GM12878 (cell line): ENCODE measurements at regions not wholly inside any gene's neighbourhood (a gene's known extent, or its start where the extent isn't known, plus 50 kb on each side); places are given as distances from the start of the nearest gene placed in this dataset.

Experiments used
- ATAC-seq: fragments of 200-7000 bp; cut with Tn5 transposase; 3 replicates; pipeline ENCODE4 v1.9.1; 2020; ENCODE audit warnings: mild to moderate bottlenecking, moderate library complexity
- BruUV-seq: library from RNA; stranded (reverse); fragments of 400-500 nt; replicated peaks from 2 replicates; lab custom pipeline; 2021; lab: Mats Ljungman, UMichigan
- CTCF ChIA-PET: fragments of 300-600 bp; sonication (Branson Sonifier 250); formaldehyde crosslinking; extraction: SDS; loops from one replicate; lab custom pipeline; 2021; ENCODE audit warnings: inconsistent platforms; lab: Yijun Ruan, JAX
- POLR2A ChIA-PET: fragments of 350-600 bp; formaldehyde crosslinking; extraction: SDS; loops from one replicate; lab custom pipeline; 2021; ENCODE audit warnings: inconsistent platforms; lab: Charles Lee
- RAD21 ChIA-PET: fragments of 300-600 bp; sonication (Branson Sonifier 250); formaldehyde crosslinking; loops from one replicate; lab custom pipeline; 2023; ENCODE audit warnings: antibody characterized with exemption; ENCODE audit not compliant: unreplicated experiment; lab: Charles Lee
- SMC1A ChIA-PET: fragments of 300-600 bp; sonication (Branson Sonifier 250); formaldehyde crosslinking; loops from one replicate; lab custom pipeline; 2023; ENCODE audit not compliant: unreplicated experiment, uncharacterized antibody; lab: Charles Lee
- DNase-seq: peaks from one replicate; pipeline ENCODE4 v3.0.0-alpha.2; 2011; ENCODE audit warnings: low read depth, low spot score
- FAIRE-seq: peaks from 3 replicates; lab custom pipeline; 2011; peaks lifted over from hg19 to GRCh38; lab: Jason Lieb, UNC
- H2AFZ ChIP-seq: 2 replicates; pipeline ENCODE4 v1.6.0; 2011; ENCODE audit warnings: low read depth, low read length, control low read depth; ENCODE audit not compliant: control insufficient read depth
- H3K27ac ChIP-seq: 2 replicates; pipeline ENCODE4 v1.5.1; 2011; ENCODE audit warnings: control low read depth; ENCODE audit not compliant: control insufficient read depth, insufficient read depth
- H3K27me3 ChIP-seq, 2 experiments: replicated peaks in 1 of 2; 2 replicates each; pipeline versions ENCODE4 v1.6.0 to v1.6.1; 2011; ENCODE audit warnings: low read length in 1 of 2; ENCODE audit not compliant: control insufficient read depth in 2 of 2, insufficient read depth in 2 of 2
- H3K36me3 ChIP-seq, 2 experiments: 2 replicates each; pipeline ENCODE4 v1.5.1; 2011; ENCODE audit warnings: low read length in 1 of 2; ENCODE audit not compliant: control insufficient read depth in 2 of 2, insufficient read depth in 2 of 2
- H3K4me1 ChIP-seq: 2 replicates; pipeline ENCODE4 v1.6.1; 2011; ENCODE audit warnings: mild to moderate bottlenecking, low read length, moderate library complexity, mixed read lengths; ENCODE audit not compliant: control insufficient read depth, insufficient read depth
- H3K4me2 ChIP-seq: 2 replicates; pipeline ENCODE4 v1.6.0; 2011; ENCODE audit warnings: control low read depth; ENCODE audit not compliant: control insufficient read depth, insufficient read depth
- H3K4me3 ChIP-seq: fragments of 200-600 bp; sonication (generic); 2 replicates; pipeline ENCODE4 v1.5.1; 2016
- H3K79me2 ChIP-seq: 2 replicates; pipeline ENCODE4 v1.6.0; 2011; ENCODE audit warnings: low read length; ENCODE audit not compliant: control insufficient read depth, insufficient read depth
- H3K9ac ChIP-seq: 2 replicates; pipeline ENCODE4 v1.8.0; 2011; ENCODE audit warnings: low read length, control low read depth, mixed read lengths; ENCODE audit not compliant: control insufficient read depth, insufficient read depth
- H3K9me3 ChIP-seq: replicated peaks from 3 replicates; pipeline ENCODE4 v1.5.1; 2011; ENCODE audit warnings: mild to moderate bottlenecking, low read length; ENCODE audit not compliant: control insufficient read depth, insufficient read depth
- H4K20me1 ChIP-seq: 2 replicates; pipeline ENCODE4 v1.6.0; 2011; ENCODE audit not compliant: control insufficient read depth, insufficient read depth
- ATF7 ChIP-seq: fragments of 450-650 bp; IDR thresholded peaks from 2 replicates; pipeline ENCODE4 v1.6.1; 2016; ENCODE audit warnings: low read depth, mild to moderate bottlenecking
- CBFB ChIP-seq: IDR thresholded peaks from 2 replicates; pipeline ENCODE4 v1.6.1; 2016; ENCODE audit warnings: antibody characterized with exemption, low read depth
- CEBPB ChIP-seq, 2 experiments: fragments of 150-350 bp in 1 of 2; IDR thresholded peaks; 2 replicates each; pipeline ENCODE4 v1.6.1; 2012 to 2014; ENCODE audit warnings: low read depth in 2 of 2, low read length in 2 of 2, borderline replicate concordance in 1 of 2, inconsistent platforms in 1 of 2
- CREM ChIP-seq: IDR thresholded peaks from 2 replicates; pipeline ENCODE4 v1.6.1; 2014; ENCODE audit warnings: antibody characterized with exemption, low read depth
- EED ChIP-seq: sonication (generic); IDR thresholded peaks from 2 replicates; pipeline ENCODE4 v1.6.1; 2016; ENCODE audit warnings: antibody characterized with exemption, low read depth
- GABPA ChIP-seq: IDR thresholded peaks from 2 replicates; pipeline ENCODE4 v1.6.1; 2014; ENCODE audit warnings: antibody characterized with exemption, low read depth, mild to moderate bottlenecking, inconsistent platforms
- KAT2A ChIP-seq: conservative IDR thresholded peaks from 2 replicates; pipeline ENCODE4 v1.6.1; 2011; ENCODE audit warnings: low read depth, low read length; ENCODE audit not compliant: control insufficient read depth
- KLF5 ChIP-seq: fragments of 450-650 bp; IDR thresholded peaks from 2 replicates; pipeline ENCODE4 v1.6.1; 2014; ENCODE audit warnings: mild to moderate bottlenecking; ENCODE audit not compliant: partially characterized antibody
- MEF2B ChIP-seq: fragments of 450-650 bp; IDR thresholded peaks from 2 replicates; pipeline ENCODE4 v1.6.1; 2018; ENCODE audit warnings: mild to moderate bottlenecking, moderate library complexity; ENCODE audit not compliant: partially characterized antibody, poor library complexity, severe bottlenecking
- MYB ChIP-seq: fragments of 150-350 bp; IDR thresholded peaks from 2 replicates; pipeline ENCODE4 v1.6.1; 2014; ENCODE audit warnings: mild to moderate bottlenecking, low read depth, low read length, borderline replicate concordance
- NFYB ChIP-seq: IDR thresholded peaks from 2 replicates; pipeline ENCODE4 v1.6.1; 2011; ENCODE audit warnings: low read depth, mild to moderate bottlenecking, low read length, improper control_type of control experiment, moderate library complexity; ENCODE audit not compliant: insufficient read depth
- NR2C1 ChIP-seq: fragments of 450-650 bp; IDR thresholded peaks from 2 replicates; pipeline ENCODE4 v1.6.1; 2017; ENCODE audit warnings: antibody characterized with exemption, mild to moderate bottlenecking, moderate library complexity
- POLR2A ChIP-seq: IDR thresholded peaks from 2 replicates; pipeline ENCODE4 v1.6.1; 2011; ENCODE audit warnings: low read depth, mild to moderate bottlenecking, low read length
- RELA ChIP-seq: fragments of 450-650 bp; IDR thresholded peaks from 2 replicates; pipeline ENCODE4 v1.8.0; 2014; ENCODE audit warnings: borderline replicate concordance; ENCODE audit not compliant: partially characterized antibody
- RUNX3 ChIP-seq: IDR thresholded peaks from 2 replicates; pipeline ENCODE4 v1.6.1; 2012; ENCODE audit warnings: low read length, inconsistent platforms
- SREBF1 ChIP-seq: IDR thresholded peaks from 2 replicates; pipeline ENCODE4 v1.6.1; 2012; ENCODE audit warnings: mild to moderate bottlenecking, low read length
- SRF ChIP-seq, 2 experiments: IDR thresholded peaks; 2 replicates each; pipeline ENCODE4 v1.6.1; 2011; ENCODE audit warnings: low read depth in 2 of 2, low read length in 2 of 2, mild to moderate bottlenecking in 1 of 2, moderate library complexity in 1 of 2
- STAT1 ChIP-seq: fragments of 450-650 bp; conservative IDR thresholded peaks from 2 replicates; pipeline ENCODE4 v1.6.1; 2014; ENCODE audit warnings: antibody characterized with exemption, mild to moderate bottlenecking
- SUPT20H ChIP-seq: IDR thresholded peaks from 2 replicates; pipeline ENCODE4 v1.6.1; 2011; ENCODE audit warnings: low read depth, mild to moderate bottlenecking, low read length, moderate library complexity, borderline replicate concordance; ENCODE audit not compliant: control insufficient read depth
- ZZZ3 ChIP-seq: IDR thresholded peaks from 2 replicates; pipeline ENCODE4 v1.6.1; 2011; ENCODE audit warnings: low read depth; ENCODE audit not compliant: control insufficient read depth, insufficient read length
- WGBS: methylation state at CpG from one replicate; pipeline ENCODE4 v1.1.6; 2016; ENCODE audit warnings: low lambda C conversion rate; ENCODE audit not compliant: insufficient replicate concordance, insufficient coverage; ENCODE audit errors: missing lambda C conversion rate; 5-methylcytosine and 5-hydroxymethylcytosine counted together
- in situ Hi-C: fragments of 300-500 bp; cut with MboI; formaldehyde crosslinking; loops from 9 replicates; pipeline ENCODE4 v1.14.3; 2018; ENCODE audit warnings: mixed read lengths
- intact Hi-C: fragments of 100-400 bp; cut with micrococcal nuclease; formaldehyde crosslinking; loops from one replicate; pipeline ENCODE4 v1.14.2; 2022; ENCODE audit not compliant: unreplicated experiment
- TF ChIP-seq, protein P1 (sequence below): fragments of 450-650 bp; IDR thresholded peaks from 2 replicates; pipeline ENCODE4 v1.6.1; 2018; ENCODE audit warnings: borderline replicate concordance, mild to moderate bottlenecking; ENCODE audit not compliant: partially characterized antibody
- TF ChIP-seq, protein P2 (sequence below): fragments of 450-650 bp; IDR thresholded peaks from 2 replicates; pipeline ENCODE4 v1.6.1; 2016; ENCODE audit warnings: mild to moderate bottlenecking

DNA sequence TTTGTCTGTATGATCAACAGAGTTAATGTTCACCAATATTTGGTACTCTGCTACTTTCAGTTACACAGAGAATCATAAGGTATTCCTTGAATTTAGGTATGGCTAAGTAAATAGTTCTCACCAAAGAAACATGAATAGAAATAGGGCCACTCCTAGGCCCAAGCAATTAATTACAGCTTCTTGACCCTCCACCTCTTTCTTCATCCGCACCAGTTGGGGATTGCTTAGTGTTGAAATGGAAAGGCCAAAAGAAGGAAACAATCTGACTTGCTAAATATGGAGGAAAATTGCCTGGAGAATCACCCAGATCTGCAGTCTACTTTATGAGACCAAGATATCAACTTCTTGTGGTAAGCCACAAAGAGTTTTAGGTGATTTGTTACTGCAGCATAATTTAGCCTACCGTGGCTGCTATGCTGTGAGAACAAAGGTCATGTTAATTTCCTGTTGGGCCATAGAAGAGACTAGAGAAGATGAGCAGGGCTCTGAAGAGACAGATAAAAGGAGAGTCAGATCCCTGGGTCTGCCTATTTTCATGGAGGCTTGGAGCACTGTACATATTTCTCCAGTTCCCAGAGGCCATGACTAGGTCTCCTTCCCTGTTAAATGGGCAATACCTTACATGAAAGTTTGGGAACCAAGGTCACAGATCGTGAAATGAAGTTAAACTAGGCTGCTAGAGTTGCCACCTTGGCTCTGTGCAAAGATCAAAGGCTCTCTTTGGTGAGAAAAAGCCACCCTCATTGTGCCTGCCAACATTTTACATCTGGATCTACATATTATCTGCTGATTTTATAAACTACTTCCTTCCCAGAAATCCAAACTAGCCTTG is 93.3 kb upstream of the GDF10 start (continued):
- TF ChIP-seq CBFB: no peak
- no peak for TF ChIP-seq SUPT20H
- TF ChIP-seq, protein P1, sequence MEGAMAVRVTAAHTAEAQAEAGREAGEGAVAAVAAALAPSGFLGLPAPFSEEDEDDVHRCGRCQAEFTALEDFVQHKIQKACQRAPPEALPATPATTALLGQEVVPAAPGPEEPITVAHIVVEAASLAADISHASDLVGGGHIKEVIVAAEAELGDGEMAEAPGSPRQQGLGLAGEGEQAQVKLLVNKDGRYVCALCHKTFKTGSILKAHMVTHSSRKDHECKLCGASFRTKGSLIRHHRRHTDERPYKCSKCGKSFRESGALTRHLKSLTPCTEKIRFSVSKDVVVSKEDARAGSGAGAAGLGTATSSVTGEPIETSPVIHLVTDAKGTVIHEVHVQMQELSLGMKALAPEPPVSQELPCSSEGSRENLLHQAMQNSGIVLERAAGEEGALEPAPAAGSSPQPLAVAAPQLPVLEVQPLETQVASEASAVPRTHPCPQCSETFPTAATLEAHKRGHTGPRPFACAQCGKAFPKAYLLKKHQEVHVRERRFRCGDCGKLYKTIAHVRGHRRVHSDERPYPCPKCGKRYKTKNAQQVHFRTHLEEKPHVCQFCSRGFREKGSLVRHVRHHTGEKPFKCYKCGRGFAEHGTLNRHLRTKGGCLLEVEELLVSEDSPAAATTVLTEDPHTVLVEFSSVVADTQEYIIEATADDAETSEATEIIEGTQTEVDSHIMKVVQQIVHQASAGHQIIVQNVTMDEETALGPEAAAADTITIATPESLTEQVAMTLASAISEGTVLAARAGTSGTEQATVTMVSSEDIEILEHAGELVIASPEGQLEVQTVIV: no peak
- no peak for TF ChIP-seq NR2C1
- no peak for TF ChIP-seq GABPA

GRCh38 chr10:47207281-47207615 is 92.7 kb upstream of the GDF10 start:
- 20% methylated on average over 4 of the region's 4 CpGs for WGBS
- BruUV-seq: no TSS peak
- SMC1A ChIA-PET: interaction anchor here (0.6 to 3.2 kb wide), 4 partner anchors 10 to 198 kb away, joined by 3 to 13 read pairs (median 9); no protein-coding TSS in a partner anchor
- H3K9me3 ChIP-seq: no peaks in the 10 kb centered on the region
- no peaks in the 10 kb centered on the region for H3K4me1 ChIP-seq
- H3K4me2 ChIP-seq: no peak overlapping the region
- H2AFZ ChIP-seq: no peak overlapping the region
- RAD21 ChIA-PET: interaction anchor here (1.1 to 2.2 kb wide), 2 partner anchors 54 to 159 kb away, joined by 3 to 9 read pairs; no protein-coding TSS in a partner anchor
- no peak overlapping the region for H3K9ac ChIP-seq
- no peak for FAIRE-seq
- intact Hi-C loops (no loop called here), in situ Hi-C loops (no loop called here)
- no peak for DNase-seq
- no peak overlapping the region for H3K4me3 ChIP-seq
- H4K20me1 ChIP-seq: no peaks in the 10 kb centered on the region
- no peak for TF ChIP-seq ZZZ3
- TF ChIP-seq POLR2A: no peak
- no peak for TF ChIP-seq ATF7
- TF ChIP-seq KAT2A: no peak
- TF ChIP-seq CEBPB (IDR thresholded peaks at IDR 0.05; ENCODE audit: borderline replicate concordance in 1 of 2, low read depth in 2 of 2, low read length in 2 of 2): no peak
- TF ChIP-seq EED: no peak
- TF ChIP-seq SREBF1: no peak
- TF ChIP-seq STAT1: no peak
- TF ChIP-seq MEF2B: no peak
- TF ChIP-seq SRF (IDR thresholded peaks at IDR 0.05; ENCODE audit: low read depth in 2 of 2, low read length in 2 of 2): no peak
- TF ChIP-seq KLF5: no peak
- TF ChIP-seq NFYB: no peak
- no peak for TF ChIP-seq CREM
- TF ChIP-seq, protein P2, sequence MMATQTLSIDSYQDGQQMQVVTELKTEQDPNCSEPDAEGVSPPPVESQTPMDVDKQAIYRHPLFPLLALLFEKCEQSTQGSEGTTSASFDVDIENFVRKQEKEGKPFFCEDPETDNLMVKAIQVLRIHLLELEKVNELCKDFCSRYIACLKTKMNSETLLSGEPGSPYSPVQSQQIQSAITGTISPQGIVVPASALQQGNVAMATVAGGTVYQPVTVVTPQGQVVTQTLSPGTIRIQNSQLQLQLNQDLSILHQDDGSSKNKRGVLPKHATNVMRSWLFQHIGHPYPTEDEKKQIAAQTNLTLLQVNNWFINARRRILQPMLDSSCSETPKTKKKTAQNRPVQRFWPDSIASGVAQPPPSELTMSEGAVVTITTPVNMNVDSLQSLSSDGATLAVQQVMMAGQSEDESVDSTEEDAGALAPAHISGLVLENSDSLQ: no peak
- no peak for TF ChIP-seq RUNX3
- TF ChIP-seq MYB: no peak
- no peak for TF ChIP-seq RELA
- no peaks in the 10 kb centered on the region for H3K79me2 ChIP-seq
- H3K36me3 ChIP-seq: no peaks in the 10 kb centered on the region
- CTCF ChIA-PET: interaction anchor here (1.0 to 1.5 kb wide), 2 partner anchors 11 to 159 kb away, joined by 3 read pairs; no protein-coding TSS in a partner anchor
- no peak for ATAC-seq
- POLR2A ChIA-PET: no interaction called here
- no peaks in the 10 kb centered on the region for H3K27me3 ChIP-seq
- H3K27ac ChIP-seq: no peak overlapping the region
